ENCODE measurements at regions not wholly inside any gene's neighbourhood (a gene's known extent, or its start where the extent isn't known, plus 50 kb on each side); places are given as distances from the start of the nearest gene placed in this dataset.

DNA sequence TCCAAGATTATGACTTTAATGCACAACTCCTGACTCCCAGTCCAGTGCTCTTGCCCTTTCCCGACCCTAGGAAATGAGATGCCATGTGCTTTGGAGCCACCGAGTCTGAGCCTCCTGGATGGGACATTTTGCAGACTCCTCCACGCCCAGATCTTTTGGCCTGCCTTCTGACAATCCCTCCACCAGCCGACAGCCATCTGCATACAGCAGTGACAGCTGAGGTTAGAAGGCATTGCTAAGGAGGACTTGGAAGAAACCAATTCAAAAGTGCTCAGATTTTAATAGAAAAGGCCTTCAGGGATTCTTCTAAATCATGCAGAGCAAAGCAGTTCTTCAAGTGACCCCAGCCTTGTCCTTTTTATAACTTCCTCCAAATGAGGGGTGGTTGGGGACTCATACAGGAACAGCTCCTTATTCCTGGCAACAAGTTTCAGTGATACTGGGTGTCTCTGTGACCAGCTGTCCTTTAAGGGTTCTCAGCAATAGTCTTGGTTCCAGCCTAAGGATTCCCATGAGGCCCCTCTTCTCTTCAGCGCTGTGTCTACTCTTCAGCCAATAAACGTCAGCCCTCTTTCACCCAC is 369.3 kb downstream of the PBX1 start:
- Mint-ChIP-seq H3K27ac (no peak overlapping the region), H3K4me3 (no peak overlapping the region), H3K36me3 (no peaks in the 10 kb centered on the region), H3K4me1 (peaks cover 4% of the 10 kb centered on the region), H3K27me3 (ENCODE audit: insufficient read depth, low read depth) (peaks cover 2% of the 10 kb centered on the region), H3K9me3 (no peaks in the 10 kb centered on the region)
- H3K9me3 ChIP-seq (ENCODE audit: low read depth), result no peaks in the 10 kb centered on the region
- TF ChIP-seq EZH2phosphoT487 (IDR thresholded peaks at IDR 0.05), result no peak
- no peak for TF ChIP-seq EZH2 (IDR thresholded peaks at IDR 0.05)
- TF ChIP-seq, protein P1, sequence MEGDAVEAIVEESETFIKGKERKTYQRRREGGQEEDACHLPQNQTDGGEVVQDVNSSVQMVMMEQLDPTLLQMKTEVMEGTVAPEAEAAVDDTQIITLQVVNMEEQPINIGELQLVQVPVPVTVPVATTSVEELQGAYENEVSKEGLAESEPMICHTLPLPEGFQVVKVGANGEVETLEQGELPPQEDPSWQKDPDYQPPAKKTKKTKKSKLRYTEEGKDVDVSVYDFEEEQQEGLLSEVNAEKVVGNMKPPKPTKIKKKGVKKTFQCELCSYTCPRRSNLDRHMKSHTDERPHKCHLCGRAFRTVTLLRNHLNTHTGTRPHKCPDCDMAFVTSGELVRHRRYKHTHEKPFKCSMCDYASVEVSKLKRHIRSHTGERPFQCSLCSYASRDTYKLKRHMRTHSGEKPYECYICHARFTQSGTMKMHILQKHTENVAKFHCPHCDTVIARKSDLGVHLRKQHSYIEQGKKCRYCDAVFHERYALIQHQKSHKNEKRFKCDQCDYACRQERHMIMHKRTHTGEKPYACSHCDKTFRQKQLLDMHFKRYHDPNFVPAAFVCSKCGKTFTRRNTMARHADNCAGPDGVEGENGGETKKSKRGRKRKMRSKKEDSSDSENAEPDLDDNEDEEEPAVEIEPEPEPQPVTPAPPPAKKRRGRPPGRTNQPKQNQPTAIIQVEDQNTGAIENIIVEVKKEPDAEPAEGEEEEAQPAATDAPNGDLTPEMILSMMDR (IDR thresholded peaks at IDR 0.05), result no peak
- no peaks in the 10 kb centered on the region for H3K27me3 ChIP-seq
- no peaks in the 10 kb centered on the region for H3F3A ChIP-seq (ENCODE audit: low read depth)
- no peaks in the 10 kb centered on the region for H4K20me1 ChIP-seq (ENCODE audit: low read depth)
- H3K27ac ChIP-seq, result no peak overlapping the region
- H2AFZ ChIP-seq (replicated peaks), result no peak overlapping the region
- DNase-seq (ENCODE audit: low spot score), result no peak
- no peak overlapping the region for H3K4me2 ChIP-seq
- no peaks in the 10 kb centered on the region for H3K79me2 ChIP-seq (ENCODE audit: low read depth)
- H3K9ac ChIP-seq, result no peak overlapping the region
- H3K36me3 ChIP-seq, result no peaks in the 10 kb centered on the region
- H3K4me3 ChIP-seq, result no peak overlapping the region
- H3K4me1 ChIP-seq, result peaks cover 8% of the 10 kb centered on the region

GRCh38 chr1:164926107-164926506 is 367.1 kb downstream of the PBX1 start:
- Histone ChIP-seq H3K36me3 (no peaks in the 10 kb centered on the region), H3K9me3 (ENCODE audit: low read depth) (no peaks in the 10 kb centered on the region), H2AFZ (replicated peaks) (no peak overlapping the region), H3K4me1 (no peaks in the 10 kb centered on the region), H4K20me1 (ENCODE audit: low read depth) (no peaks in the 10 kb centered on the region), H3K27me3 (no peaks in the 10 kb centered on the region), H3K9ac (no peak overlapping the region), H3K79me2 (ENCODE audit: low read depth) (no peaks in the 10 kb centered on the region), H3F3A (ENCODE audit: low read depth) (no peaks in the 10 kb centered on the region), H3K27ac (no peak overlapping the region), H3K4me3 (no peak overlapping the region), H3K4me2 (no peak overlapping the region)
- Mint-ChIP-seq H3K27me3 (ENCODE audit: insufficient read depth, low read depth) (peaks cover 2% of the 10 kb centered on the region), H3K4me3 (no peak overlapping the region), H3K9me3 (no peaks in the 10 kb centered on the region), H3K4me1 (peaks cover 4% of the 10 kb centered on the region), H3K36me3 (no peaks in the 10 kb centered on the region), H3K27ac (no peak overlapping the region)
- DNase-seq (ENCODE audit: low spot score), result no peak
- TF ChIP-seq EZH2 (IDR thresholded peaks at IDR 0.05) (no peak), EZH2phosphoT487 (IDR thresholded peaks at IDR 0.05) (no peak)
- TF ChIP-seq, protein P1 (IDR thresholded peaks at IDR 0.05), result no peak

- Histone ChIP-seq H3K36me3 (no peaks in the 10 kb centered on the region), H3K4me3 (no peak overlapping the region), H3K79me2 (ENCODE audit: low read depth) (no peaks in the 10 kb centered on the region), H3K27ac (no peak overlapping the region), H3K4me1 (no peaks in the 10 kb centered on the region), H3F3A (ENCODE audit: low read depth) (no peaks in the 10 kb centered on the region), H3K9me3 (ENCODE audit: low read depth) (no peaks in the 10 kb centered on the region), H3K9ac (no peak overlapping the region), H2AFZ (replicated peaks) (no peak overlapping the region), H4K20me1 (ENCODE audit: low read depth) (no peaks in the 10 kb centered on the region), H3K4me2 (no peak overlapping the region), H3K27me3 (no peaks in the 10 kb centered on the region)
- TF ChIP-seq EZH2phosphoT487 (IDR thresholded peaks at IDR 0.05) (no peak), EZH2 (IDR thresholded peaks at IDR 0.05) (no peak)
- TF ChIP-seq, protein P1 (IDR thresholded peaks at IDR 0.05), result no peak
- Mint-ChIP-seq H3K4me1 (no peaks in the 10 kb centered on the region), H3K36me3 (no peaks in the 10 kb centered on the region), H3K4me3 (no peak overlapping the region), H3K27me3 (ENCODE audit: insufficient read depth, low read depth) (peaks cover 2% of the 10 kb centered on the region), H3K27ac (no peak overlapping the region), H3K9me3 (no peaks in the 10 kb centered on the region)
- DNase-seq (ENCODE audit: low spot score), result no peak
These were observed 363.6 kb downstream of the PBX1 start for GRCh38 chr1:164922585-164922984.
